GM12872 (cell line): ENCODE measurements at regions not wholly inside any gene's neighbourhood (a gene's known extent, or its start where the extent isn't known, plus 50 kb on each side); places are given as distances from the start of the nearest gene placed in this dataset.

ENCODE experiments used
- TF ChIP-seq, protein P1 (sequence below): IDR thresholded peaks from 3 replicates; pipeline ENCODE4 v1.5.1; 2011; ENCODE audit warnings: low read depth, mild to moderate bottlenecking, low read length, moderate library complexity; ENCODE audit not compliant: insufficient read depth

DNA sequence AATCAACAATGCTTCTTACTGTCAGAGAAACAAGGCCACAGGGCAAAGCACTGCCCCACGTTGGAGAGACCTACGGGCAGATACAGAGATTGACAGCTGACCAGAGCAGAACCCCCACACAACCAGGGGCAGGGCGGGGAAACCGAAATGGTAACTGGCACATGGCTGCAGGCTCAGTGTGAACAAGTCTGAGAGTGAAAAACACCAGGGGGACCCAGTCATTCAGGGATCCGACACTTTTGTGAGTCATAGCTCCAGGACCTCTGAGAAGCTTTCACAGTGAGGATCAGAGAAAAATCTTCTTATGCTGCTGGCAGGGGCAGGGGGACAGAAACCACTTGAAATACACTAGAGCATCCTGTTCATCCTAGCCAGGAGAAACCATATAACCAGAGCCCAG is 254.2 kb downstream of the C6orf118 start:
- TF ChIP-seq, protein P1, sequence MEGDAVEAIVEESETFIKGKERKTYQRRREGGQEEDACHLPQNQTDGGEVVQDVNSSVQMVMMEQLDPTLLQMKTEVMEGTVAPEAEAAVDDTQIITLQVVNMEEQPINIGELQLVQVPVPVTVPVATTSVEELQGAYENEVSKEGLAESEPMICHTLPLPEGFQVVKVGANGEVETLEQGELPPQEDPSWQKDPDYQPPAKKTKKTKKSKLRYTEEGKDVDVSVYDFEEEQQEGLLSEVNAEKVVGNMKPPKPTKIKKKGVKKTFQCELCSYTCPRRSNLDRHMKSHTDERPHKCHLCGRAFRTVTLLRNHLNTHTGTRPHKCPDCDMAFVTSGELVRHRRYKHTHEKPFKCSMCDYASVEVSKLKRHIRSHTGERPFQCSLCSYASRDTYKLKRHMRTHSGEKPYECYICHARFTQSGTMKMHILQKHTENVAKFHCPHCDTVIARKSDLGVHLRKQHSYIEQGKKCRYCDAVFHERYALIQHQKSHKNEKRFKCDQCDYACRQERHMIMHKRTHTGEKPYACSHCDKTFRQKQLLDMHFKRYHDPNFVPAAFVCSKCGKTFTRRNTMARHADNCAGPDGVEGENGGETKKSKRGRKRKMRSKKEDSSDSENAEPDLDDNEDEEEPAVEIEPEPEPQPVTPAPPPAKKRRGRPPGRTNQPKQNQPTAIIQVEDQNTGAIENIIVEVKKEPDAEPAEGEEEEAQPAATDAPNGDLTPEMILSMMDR, result no peak

DNA sequence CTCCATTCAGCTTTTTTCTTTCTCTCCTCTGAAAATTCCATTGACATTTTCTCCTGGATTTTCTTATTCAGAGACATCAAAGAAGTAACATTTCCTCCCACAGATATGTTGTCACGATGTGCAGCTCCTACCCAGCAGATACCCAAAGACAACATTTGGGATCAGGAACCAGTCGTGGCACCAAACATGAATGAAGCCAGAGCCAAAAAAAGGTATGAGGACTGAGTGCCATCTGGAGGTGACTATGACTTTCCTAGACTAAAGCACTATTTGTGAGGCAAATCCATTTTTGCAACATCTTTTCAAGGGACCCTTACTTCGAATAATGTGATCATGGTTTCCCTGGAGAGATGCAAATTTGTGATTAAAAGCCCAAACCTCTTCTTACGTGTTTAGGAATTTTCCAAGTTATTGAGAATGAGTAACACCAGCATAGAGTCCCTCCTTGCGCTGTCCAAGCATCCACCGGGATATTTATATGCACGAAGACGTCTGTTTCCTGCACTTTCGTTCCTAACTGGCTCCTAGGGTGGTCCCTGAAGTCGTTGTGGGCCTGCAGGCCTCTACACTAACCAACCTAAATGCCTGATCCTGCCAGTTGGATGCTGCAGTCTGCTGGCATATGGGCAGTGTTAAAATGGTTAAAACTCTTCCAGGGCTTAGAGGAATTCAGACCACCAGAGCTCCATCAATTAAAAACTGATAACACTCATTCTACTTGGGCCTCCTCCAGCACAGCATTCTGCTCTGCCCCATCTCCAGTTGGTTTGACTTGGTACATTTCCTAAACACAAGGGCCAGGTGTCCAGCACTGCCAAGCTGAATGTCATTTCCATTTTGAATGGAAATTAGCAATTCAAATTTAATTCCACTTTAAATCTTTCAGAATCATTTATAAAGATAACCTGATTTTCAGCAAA is 256.6 kb downstream of the C6orf118 start:
- TF ChIP-seq, protein P1, result no peak

DNA sequence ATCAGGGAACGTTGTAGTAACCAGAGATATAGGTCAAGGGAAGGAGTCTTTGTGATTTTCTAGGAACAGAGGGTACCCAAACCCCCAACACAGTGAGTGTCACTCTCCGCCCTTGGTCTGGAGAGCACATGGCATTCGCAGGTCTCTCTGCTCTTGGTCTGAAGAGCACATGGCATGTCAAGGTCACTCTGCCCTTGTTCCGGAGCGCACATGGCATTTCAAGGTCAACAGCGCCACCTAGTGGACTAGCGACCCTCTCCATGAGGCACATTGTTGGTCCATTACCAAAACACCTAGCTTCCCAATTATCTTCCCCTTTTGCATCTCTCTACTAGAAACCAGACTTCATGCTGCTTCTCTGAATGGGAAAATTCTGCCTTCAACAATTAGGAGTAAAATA is 260.0 kb downstream of the C6orf118 start:
- TF ChIP-seq, protein P1, result peak; percentile 52; the same call in 2 of the 3 replicates

DNA sequence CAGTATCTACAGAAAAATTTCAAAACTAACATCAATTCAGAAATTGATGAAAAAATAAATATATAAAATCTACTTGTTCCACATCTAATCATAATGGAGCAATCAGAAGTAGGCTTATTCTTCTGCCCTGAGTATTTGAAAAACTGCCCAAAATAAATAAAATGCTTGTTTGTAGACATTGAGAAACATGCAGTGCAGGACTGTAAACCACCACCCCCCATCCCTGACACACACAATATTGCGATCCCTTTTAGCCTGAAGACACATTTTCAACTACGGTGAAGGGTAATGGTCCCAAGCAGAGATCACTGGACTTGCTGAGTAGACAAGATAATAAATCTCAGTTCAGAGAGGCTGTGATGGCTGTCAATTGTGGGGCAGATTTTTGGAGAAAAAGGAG is 261.5 kb downstream of the C6orf118 start:
- TF ChIP-seq, protein P1, result no peak

DNA sequence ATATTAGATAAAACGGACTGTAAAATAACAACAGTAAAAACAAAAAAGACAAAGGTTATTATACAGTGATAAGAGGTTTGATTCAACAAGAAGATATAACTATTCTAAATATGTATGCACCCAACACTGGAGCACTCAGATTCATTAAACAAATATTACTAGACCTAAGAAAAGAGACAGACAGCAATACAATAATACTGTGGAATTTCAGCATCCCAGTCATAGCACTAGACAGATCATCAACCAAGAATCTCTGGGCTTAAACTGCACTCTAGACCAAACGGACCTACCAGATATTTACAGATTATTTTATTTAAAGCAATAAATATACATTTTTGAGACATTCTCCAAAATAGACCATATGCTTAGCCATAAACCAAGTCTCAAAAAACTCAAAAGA is 263.8 kb downstream of the C6orf118 start:
- TF ChIP-seq, protein P1, result no peak

DNA sequence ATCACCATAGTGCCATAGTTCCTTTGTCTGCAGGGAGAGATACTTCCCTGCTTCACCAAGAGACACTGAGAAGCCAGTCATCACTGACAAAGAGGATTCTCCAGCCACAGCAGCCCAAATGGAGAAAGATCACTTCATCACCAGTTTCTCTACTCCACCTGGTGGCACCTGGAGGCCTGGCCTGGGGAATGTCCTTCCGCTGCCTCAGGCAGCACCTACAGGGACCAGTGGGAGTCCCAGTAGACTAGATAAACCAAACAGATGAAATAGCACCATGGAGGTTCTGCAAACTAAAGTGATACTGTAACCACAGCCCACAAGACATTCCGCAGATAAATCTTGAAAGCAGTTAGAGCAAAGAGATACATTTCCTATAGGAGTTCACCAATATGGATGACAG is 266.5 kb downstream of the C6orf118 start:
- TF ChIP-seq, protein P1, result no peak

DNA sequence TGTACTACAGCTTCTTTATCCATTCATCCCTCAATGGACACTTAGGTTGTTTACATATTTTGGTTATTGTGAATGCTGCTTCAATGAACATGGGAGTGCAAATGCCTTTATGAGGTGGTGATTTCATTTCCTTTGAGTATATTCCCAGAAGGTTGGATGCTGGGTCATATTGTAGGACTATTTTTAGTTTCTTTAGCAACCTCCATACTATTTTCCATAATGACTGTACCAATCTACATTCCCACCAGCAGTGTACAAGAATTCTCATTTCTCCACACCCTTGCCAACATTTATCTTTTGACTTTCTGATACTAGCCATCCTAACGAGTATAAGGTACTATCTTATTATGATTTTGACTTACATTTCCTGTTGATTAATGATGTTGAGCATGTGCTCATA is 269.0 kb downstream of the C6orf118 start:
- TF ChIP-seq, protein P1, result no peak
